ENCODE measurements at regions not wholly inside any gene's neighbourhood (a gene's known extent, or its start where the extent isn't known, plus 50 kb on each side); places are given as distances from the start of the nearest gene placed in this dataset.
"Not testable (repeated sequence)": the region's sequence is repeated elsewhere in the genome, so short reads cannot be mapped to it uniquely, and the experiment has no call there.

DNA sequence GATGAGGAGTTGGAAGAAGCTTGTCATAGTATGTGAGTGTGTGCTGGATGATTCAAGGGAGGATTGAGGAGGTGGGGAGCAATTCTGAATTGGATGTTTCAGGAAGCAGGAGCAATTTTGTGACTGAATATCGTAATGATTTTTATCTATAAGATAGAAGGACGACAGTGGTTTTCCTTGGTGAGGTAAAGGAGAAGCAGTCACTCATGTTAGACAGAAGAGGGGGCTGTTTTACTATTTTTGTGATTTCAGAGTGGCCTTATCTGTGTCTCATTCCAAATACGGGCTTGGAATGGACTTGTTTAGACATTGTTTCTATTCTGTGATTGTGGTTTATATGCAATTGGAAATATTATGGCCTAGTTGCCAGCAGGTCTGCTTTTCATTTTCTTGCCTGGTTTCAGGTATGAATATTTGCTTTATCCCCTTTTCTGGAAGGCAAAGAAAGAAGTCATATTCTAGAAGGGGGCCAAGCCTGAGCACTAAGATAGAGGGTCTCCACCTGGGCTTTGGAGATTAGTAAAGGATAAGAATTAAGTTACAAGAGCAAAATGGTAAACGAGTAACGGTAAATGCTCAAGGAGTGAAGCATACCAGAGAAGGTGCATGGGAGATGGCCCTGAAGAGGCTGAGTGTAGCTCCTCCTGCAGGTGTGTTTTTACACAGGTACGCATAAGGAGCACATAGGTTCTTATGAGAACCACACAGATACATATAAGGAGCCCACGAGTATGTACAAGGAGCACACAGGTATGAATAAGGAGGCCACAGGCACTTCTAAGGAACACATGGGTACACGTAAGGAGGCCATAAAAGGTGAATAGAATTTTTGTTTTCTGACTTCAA is 124.6 kb upstream of the KCNAB1 start:
- FAIRE-seq = peak; percentile 88

DNA sequence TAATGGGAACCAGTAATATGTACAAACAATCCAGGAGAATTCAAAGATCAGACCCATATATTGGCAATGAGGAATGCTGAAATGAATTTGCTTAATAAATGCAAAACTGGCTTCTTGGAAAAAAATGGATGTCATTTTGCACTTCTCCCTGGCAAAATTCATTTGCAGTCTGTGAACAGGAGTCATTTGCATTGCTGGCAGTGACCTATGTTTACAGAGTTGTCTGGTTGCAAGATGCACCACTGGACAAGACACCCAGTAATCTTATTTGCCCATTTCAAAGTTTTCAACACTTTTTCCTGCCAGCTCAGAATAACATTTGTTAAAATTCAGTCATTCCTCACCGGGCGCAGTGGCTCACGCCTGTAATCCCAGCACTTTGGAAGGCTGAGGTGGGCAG is 123.5 kb upstream of the KCNAB1 start:
- no peak for FAIRE-seq

DNA sequence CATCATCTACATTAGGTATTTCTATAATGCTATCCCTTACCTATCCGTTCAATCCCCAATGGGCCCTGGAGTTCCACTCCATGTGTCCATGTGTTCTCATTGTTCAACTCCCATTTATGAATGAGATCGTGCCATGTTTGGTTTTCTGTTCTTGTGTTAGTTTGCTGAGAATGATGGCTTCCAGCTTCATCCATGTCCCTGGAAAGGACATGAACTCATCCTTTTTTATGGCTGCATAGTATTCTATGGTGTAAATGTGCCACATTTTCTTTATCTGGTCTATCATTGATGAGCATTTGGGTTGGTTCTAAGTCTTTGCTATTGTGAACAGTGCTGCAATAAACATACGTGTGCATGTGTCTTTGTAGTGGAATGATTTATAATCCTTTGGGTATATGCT is 122.2 kb upstream of the KCNAB1 start:
- not testable (repeated sequence) for FAIRE-seq

DNA sequence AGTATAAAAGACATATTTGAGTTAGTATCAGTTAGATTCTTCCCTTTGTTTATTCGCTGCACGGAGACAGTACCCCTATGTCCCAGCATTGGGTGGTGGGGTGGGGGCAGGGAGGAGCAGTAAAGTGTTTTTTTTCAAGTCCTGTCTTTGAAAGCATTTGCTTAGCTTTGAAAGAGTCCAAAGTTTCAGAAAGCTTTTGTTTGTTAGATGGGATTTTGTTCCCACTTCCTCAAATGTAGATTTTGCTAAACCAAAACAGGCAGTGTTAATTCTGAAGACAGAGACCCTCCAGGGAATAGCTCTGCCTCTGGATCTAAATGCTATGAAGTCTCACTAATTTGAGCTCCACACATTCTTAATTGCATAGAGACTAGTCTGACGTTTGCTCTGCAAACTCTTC is 114.6 kb upstream of the KCNAB1 start:
- FAIRE-seq = no peak

DNA sequence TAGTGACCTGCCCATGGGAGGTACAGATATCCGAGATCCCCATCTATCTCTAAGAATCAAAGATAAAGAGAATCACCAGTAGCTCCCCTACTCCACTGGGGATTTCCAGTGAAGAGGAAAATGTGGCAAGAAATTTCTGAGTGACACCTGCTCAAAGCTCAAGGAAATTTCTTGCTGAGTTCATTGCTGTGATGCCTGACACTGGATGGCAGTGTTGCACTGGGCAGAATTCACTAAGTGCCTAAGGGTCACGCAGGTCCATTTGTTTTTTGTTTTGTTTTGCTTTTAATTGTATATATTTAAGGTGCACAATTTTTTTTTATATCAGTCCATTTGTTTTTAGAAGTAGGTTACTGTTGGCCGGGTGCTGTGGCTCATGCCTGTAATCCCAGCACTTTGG is 109.5 kb upstream of the KCNAB1 start:
- FAIRE-seq = no peak

DNA sequence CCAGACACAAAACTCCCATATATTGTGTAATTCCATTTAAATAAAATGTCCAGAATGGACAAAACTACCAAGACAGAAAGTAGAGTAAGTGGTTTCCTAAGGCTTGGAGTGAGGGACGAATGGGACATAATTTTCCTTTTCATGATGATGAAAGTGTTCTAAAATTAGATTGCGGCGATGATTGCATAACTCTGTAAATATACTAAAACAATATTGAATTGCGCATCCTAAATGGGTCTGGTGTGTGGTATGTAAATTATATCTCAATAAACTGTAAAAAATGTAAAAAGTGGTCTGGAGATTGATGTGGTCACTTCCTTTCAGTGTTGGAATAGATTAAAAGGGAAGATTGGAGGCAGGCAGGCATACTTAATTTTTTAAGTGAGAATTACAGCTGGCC is 105.9 kb upstream of the KCNAB1 start:
- no peak for FAIRE-seq

DNA sequence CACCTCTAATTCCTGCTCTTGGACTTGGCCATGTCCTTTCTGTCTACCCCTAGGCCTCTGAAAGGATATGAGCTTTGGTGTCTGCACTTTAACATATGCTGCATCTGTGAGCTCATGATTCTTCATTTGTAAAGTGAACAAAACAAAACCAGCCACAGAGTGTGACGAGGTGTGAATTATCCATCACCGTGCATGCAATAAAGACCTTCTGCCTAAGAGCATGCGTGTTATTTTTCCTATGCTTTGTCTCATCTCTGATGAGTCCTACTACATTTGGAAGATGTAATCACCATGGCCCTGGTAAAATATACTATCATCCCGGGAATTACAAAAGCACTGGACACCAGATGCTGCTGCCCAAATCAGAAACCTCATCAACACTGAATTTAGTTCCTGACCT is 103.5 kb upstream of the KCNAB1 start:
- no peak for FAIRE-seq

DNA sequence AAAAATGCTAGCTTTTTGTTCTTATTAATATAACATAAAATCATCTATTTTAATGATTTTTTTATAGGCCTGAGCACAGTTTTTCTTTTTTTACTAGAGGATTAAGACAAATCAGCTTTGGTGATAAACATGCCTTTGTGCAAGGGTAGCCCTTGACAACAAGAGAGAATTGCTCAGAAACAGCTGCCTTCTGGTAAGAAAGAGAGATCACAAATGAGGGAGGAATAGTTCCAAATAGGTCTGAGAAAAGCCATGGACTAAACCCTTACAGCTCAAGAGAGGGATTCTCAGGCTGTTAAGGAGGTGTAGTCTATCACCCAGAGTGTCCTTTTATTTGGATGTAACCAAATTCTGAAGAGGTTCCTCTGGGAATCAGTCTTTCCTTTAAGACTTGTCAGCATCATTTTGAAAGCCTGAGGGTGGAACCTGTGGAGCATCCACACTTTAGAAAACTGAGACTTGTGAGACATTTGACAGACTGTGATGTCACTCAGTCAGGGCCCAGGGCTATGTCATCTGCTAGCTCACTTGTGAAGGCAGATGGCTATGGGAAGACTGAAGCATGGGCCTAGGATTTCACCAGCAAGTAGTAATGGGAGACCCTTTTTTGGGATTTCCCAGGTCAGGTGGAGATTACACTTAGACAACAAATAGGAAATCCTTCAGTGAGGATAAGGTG is 102.9 kb upstream of the KCNAB1 start:
- no peak for FAIRE-seq

DNA sequence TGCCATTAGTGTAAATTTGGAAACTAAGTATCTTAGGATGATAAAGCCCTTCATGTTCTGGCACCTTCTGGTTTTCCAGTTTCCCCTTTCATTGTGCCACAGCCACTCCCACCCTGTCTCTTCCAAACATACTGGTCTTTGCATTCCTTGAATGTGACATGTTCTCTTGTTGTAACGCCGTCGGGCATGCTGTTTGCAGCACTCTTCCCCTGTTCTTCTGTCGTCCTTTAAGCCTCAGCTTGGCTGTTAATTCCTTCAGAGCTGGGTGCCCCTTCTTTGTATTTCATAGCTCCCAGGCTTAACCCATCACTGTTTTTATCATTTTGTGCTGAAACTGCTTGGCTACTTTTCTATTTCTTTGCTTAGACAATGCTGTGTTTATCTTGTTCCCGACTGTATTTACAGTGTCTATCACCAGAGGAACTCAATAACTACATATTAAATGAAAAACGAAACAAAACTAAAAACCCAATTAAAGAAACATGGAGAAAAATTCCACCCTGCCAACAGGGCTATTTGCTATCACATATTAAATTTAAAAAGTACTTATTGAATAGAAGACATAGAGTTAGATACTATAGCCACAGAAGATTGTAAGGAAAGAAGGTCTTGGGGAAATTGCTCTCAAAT is 95.4 kb upstream of the KCNAB1 start:
- no peak for FAIRE-seq

DNA sequence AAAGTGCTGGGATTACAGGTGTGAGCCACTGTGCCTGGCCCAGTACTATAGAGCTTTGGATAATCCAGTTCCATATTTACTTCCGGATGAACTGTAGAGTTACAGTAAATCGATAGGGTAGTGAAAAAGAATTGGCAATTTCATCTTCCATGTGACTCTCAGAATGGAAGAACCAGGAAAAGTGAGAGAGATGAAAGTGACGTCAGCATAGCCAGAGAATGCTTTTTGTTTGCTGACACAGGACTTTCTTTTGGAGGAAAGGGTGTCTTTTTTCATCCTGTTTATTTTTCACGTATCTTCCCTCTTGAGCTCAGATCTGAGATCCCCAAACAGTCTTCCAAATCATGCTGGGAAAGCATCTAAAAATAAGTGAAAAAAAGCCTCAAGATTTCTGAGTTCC is 91.2 kb upstream of the KCNAB1 start:
- no peak for FAIRE-seq

DNA sequence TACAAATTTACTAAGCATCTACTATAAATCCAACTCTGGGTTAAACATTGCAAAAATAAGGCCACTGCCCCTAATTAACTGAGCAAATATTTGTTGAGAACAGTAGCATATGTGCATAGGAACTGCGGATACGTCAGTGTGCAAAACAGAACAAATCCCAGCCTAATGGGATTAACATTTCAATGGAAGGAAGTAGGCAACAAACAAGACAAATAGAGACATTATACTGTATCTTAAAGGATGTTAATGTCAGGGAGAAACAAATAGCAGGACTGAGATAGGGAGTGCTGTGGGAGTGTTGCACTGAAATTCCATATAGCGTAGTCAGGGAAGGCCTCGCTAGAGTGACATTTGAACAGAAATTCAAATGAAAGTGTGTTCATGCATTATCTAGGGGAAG is 89.7 kb upstream of the KCNAB1 start:
- no peak for FAIRE-seq

DNA sequence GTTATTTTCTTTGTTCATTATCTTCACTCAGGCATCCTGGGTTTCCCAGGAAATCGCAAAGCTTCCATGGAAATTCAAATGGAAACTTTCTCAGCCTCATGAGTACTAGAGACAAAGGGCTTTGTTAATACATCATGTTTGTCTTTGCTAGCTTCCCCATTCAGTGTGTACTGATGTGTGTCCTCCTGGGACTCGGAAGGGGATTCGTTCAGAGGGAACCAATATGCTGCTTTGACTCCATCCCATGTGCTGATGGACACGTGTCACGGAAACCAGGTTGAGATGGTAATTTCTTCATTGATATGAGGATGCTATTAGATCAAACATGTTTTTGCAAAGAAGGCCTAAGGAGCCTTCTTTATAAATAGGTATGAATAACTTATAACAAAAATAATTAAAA is 87.0 kb upstream of the KCNAB1 start:
- FAIRE-seq = no peak

DNA sequence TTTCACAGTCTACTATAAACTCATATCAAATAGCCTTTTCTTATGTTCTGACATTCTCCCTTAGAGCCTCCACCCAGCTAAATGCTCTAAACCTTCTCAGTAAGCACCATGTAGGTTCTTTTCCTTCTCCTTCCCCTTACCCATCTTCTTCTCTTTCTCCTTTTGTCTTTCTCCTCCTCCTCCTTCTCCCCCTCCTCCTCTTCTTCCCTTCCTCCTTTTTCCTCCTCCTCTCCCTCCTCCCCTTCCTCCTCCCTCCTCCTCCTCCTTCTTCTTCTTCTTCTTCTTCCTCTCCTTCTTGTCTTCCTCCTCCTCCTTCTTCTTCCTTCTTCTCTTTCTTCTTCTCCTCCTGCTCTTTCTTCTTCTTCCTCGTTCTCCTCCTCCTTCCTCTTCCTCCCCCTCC is 85.2 kb upstream of the KCNAB1 start:
- FAIRE-seq = no peak

DNA sequence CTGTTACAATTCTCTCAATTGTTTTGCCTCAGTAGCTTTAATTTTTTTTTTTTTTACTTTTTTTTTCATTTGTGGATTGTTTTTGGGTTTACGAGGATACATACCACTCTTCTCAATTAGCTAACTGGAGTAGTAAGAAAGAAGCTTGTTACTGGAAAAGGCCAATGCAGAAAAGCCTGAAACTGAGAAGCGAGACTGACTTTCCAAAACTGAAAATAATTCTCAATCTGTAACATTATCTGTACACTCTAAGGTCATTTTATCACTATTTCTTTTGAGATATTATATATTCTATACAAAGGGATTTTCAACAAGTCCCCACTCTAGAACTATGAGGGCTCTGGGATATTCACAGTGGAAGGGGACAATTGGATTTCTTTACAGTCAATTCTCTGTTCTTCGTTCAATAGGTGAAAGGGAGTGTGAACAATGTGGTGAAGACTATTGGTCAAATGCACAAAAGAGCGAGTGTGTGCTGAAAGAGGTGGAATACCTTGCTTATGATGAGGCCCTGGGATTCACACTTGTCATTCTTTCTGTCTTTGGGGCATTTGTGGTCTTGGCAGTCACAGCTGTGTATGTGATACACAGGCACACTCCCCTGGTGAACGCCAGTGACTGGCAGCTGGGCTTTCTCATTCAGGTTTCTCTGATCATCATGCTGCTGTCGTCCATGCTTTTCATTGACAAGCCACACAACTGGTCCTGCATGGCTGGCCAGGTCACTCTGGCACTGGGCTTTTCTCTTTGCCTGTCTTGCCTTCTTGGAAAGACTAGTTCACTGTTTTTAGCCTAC is 83.9 kb upstream of the KCNAB1 start:
- no peak for FAIRE-seq

DNA sequence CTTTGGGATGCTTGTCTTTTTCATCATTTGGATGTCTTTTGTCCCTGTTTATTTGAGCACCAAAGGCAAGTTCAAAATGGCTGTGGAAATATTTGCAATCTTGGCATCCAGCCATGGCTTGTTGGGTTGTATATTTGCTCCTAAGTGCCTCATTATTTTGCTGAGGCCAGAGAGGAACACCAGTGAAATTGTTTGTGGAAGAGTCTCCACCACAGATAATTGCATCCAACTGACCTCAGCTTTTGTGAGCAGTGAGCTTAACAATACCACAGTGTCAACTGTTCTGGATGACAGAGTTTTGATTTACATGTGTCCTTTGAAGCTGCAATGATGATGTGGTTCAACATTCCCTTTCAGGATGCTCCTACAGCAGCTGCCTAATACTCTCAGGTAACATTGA is 83.0 kb upstream of the KCNAB1 start:
- FAIRE-seq = no peak

DNA sequence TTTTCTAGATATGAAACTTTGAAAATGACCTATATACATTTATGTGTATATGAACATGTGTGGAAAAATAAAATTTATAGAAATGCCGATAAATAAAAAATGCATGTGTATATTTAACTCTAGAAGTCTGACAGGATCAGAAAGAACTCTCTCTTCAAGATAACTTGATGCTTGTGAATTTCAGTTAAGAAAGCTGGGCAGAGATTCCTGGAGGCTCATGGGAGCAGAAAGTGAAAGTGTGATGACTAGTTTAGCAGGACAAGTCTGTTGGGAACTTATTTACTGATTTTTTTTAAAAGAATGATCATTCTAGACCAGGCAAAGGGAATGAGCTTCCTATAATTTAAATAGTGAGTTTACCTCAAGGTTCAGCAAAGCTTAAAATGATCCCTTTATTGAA is 81.5 kb upstream of the KCNAB1 start:
- FAIRE-seq = no peak

DNA sequence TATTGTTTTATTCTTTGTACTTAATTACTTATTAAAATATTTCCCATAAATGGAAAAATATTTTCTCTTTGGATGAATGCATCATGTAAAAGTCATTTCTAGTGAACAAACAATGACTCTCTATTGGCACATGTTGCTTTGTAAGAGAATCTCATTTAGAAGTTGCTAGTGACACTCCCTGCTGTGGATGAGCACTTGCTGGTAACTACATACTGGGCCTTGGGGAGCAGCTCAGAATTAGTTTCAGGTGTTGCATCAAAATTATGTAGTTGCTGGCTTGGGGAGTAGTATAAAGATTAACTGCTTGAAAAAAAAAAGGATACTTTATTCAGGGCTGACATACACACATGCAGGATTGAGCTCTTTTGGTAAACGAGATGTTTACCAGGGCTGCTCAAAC is 80.3 kb upstream of the KCNAB1 start:
- FAIRE-seq = no peak

DNA sequence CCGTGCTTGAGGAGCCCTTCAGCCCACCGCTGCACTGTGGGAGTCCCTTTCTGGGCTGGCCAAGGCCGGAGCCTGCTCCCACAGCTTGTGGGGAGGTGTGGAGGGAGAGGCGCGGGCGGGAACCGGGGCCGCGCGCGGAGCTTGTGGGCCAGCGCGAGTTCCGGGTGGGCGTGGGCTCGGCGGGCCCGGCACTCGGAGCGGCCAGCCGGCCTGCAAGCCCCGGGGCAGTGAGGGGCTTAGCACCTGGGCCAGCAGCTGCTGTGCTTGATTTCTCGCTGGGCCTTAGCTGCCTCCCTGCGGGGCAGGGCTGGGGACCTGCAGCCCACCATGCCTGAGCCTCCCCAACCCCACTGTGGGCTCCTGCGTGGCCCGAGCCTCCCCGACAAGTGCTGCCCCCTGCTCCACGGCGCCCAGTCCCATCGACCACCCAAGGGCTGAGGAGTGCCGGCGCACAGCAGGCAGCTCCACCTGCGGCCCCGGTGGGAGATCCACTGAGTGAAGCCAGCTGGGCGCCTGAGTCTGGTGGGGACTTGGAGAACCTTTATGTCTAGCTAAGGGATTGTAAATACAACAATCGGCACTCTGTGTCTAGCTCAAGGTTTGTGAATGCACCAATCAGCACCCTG is 79.0 kb upstream of the KCNAB1 start:
- FAIRE-seq = not testable (repeated sequence)

DNA sequence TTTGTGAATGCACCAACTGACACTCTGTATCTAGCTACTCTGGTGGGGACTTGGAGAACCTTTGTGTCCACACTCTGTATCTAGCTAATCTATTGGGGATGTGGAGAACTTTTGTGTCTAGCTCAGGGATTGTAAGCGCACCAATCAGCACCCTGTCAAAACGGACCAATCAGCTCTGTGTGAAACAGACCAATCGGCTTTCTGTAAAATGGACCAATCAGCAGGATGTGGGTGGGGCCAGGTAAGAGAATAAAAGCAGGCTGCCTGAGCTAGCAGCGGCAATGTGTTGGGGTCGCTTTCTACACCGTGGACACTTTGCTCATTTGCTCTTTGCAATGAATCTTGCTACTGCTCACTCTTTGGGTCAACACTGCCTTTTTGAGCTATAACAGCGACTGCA is 78.5 kb upstream of the KCNAB1 start:
- not testable (repeated sequence) for FAIRE-seq

DNA sequence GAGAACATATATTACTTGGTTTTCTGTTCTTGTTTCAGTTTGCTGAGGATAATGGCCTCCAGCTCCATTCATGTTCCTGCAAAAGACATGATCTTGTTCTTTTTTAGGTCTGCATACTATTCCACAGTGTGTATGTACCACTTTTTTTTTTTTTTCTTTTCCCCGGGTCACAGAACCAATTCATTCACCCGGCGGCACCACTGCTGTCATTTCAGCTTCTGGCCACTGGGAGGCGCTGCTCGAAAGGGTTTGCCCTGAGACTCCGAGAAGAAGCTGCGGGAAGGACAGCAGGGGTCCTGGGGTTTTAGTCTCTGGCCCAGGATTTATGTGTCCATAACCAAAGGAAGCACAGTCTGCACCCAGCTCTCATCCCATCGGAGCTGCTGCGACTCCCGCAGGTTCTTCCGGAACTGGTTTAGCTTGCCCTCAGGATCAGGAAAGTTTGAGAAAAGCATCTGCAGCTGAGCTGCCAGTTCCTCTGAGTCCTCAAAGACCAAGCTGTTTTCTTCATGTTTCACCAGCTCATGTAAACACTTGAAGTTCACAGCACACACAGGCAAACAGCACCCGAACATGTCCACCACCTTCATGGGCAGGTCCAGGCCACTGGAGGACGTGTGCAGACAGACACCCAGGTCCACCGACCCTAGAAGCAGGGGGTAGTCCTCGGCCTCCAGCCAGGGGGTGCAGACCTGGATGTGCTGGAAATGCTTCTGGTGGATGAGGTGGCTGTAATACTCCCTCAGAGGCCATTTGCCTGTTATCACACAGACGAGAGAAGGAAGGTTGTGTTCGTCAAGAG is 76.3 kb upstream of the KCNAB1 start:
- not testable (repeated sequence) for FAIRE-seq

DNA sequence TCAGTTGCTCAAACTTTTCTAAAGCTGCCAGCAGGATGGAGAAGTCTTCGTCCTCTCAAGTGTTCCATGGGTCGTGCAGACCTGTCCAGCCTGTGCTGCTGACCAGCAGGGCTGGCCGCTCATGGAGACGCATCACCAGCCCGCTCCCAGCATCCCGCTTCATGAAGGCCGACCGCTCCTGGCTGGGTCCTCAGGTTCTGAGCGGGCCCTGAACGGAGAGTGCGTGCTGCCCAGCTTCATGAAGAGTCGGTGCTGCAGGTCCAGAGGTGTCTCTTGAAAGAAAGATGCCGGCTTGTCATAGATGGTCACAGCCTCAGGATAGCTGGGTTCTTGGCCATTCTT is 75.8 kb upstream of the KCNAB1 start:
- no peak for FAIRE-seq

DNA sequence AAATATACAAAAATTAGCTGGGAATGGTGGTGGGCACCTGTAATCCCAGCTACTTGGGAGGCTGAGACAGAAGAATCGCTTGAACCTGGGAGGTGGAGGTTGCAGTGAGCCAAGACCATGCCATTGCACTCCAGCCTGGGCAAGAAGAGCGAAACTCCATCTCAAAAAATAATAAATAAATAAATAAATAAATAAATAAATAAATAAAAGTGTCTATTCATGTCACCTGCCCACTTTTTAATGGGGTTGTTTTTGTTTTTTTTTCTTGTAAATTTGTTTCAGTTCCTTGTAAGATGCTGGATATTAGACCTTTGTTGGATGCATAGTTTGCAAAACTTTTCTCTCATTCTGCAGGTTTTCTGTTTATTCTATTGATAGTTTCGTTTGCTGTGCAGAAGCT is 71.9 kb upstream of the KCNAB1 start:
- not testable (repeated sequence) for FAIRE-seq
